Upper lobe of left lung (tissue), 4 donors: ENCODE measurements at regions not wholly inside any gene's neighbourhood (a gene's known extent, or its start where the extent isn't known, plus 50 kb on each side); places are given as distances from the start of the nearest gene placed in this dataset.

Experiments
- CTCF ChIP-seq, 6 experiments: fragments of 450-650 bp in 4 of 6; fragments of 200-600 bp in 2 of 6; sonication (generic) in 2 of 6; IDR thresholded peaks; one replicate each; pipeline ENCODE4 v1.5.1; 2016 to 2019; ENCODE audit warnings: antibody characterized with exemption in 6 of 6
- POLR2A ChIP-seq, 4 donors: fragments of 450-650 bp; IDR thresholded peaks; one replicate each; pipeline ENCODE4 v1.5.1; 2016 to 2017; ENCODE audit warnings: antibody characterized with exemption in 4 of 4, mild to moderate bottlenecking in 2 of 4
- POLR2AphosphoS5 ChIP-seq, 2 donors: sonication (generic); formaldehyde crosslinking; IDR thresholded peaks; one replicate each; pipeline ENCODE4 v1.5.1; 2017; ENCODE audit warnings: antibody characterized with exemption in 2 of 2

DNA sequence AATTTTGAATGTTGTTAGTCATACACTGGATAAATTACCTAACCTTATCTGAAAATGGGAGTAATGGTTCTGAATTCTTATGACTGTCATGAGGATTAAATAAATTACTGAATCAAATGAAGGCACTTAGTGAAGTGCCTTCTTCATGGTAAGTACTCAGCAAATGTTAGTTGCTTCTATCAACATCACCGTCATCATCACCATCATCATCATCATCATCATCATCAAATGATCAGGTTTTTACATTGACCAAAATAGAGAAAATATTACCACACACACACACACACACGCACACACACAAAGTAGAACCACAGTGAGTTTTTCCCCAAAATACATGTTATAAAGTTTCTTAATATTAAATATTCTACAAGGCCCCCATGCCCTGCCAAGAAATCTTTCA, 368.3 kb upstream of the FGF13 start:
- TF ChIP-seq CTCF (IDR thresholded peaks at IDR 0.05), result no peak
- TF ChIP-seq POLR2AphosphoS5 (IDR thresholded peaks at IDR 0.05), result no peak
- no peak for TF ChIP-seq POLR2A (IDR thresholded peaks at IDR 0.05)
